Esophagus muscularis mucosa (tissue), 4 donors: ENCODE measurements at regions not wholly inside any gene's neighbourhood (a gene's known extent, or its start where the extent isn't known, plus 50 kb on each side); places are given as distances from the start of the nearest gene placed in this dataset.

Experiments used
- EP300 ChIP-seq: sonication (generic); formaldehyde crosslinking; IDR thresholded peaks from one replicate; pipeline ENCODE4 v1.6.1; 2017; ENCODE audit warnings: antibody characterized with exemption
- POLR2AphosphoS5 ChIP-seq, 2 donors: sonication (generic); formaldehyde crosslinking; IDR thresholded peaks; one replicate each; pipeline ENCODE4 v1.6.1; 2017; ENCODE audit warnings: antibody characterized with exemption in 2 of 2
- TF ChIP-seq, protein P1 (sequence below), 3 experiments: fragments of 200-600 bp in 2 of 3; fragments of 450-650 bp in 1 of 3; sonication (generic) in 2 of 3; IDR thresholded peaks; one replicate each; pipeline ENCODE4 v1.5.1; 2017 to 2019; ENCODE audit warnings: antibody characterized with exemption in 3 of 3, mild to moderate bottlenecking in 2 of 3, moderate library complexity in 1 of 3

- TF ChIP-seq, protein P1, sequence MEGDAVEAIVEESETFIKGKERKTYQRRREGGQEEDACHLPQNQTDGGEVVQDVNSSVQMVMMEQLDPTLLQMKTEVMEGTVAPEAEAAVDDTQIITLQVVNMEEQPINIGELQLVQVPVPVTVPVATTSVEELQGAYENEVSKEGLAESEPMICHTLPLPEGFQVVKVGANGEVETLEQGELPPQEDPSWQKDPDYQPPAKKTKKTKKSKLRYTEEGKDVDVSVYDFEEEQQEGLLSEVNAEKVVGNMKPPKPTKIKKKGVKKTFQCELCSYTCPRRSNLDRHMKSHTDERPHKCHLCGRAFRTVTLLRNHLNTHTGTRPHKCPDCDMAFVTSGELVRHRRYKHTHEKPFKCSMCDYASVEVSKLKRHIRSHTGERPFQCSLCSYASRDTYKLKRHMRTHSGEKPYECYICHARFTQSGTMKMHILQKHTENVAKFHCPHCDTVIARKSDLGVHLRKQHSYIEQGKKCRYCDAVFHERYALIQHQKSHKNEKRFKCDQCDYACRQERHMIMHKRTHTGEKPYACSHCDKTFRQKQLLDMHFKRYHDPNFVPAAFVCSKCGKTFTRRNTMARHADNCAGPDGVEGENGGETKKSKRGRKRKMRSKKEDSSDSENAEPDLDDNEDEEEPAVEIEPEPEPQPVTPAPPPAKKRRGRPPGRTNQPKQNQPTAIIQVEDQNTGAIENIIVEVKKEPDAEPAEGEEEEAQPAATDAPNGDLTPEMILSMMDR (IDR thresholded peaks at IDR 0.05) = no peak
- no peak for TF ChIP-seq POLR2AphosphoS5 (IDR thresholded peaks at IDR 0.05)
- TF ChIP-seq EP300 = no peak
Observed at GRCh38 chr2:186426153-186427016, 59.7 kb upstream of the ZC3H15 start.
